RWPE2 (cell line): ENCODE measurements at regions not wholly inside any gene's neighbourhood (a gene's known extent, or its start where the extent isn't known, plus 50 kb on each side); places are given as distances from the start of the nearest gene placed in this dataset.

Experiments
- ATAC-seq: fragments of 200-7000 bp; cut with Tn5 transposase; 3 replicates; pipeline ENCODE4 v1.9.1; 2021; ENCODE audit warnings: low read depth
- DNase-seq: peaks from one replicate; pipeline ENCODE4 v3.0.0-alpha.2; 2020; ENCODE audit warnings: low spot score
- H3K27ac ChIP-seq: fragments of 450-650 bp; 2 replicates; pipeline ENCODE4 v1.5.1; 2017; ENCODE audit warnings: mild to moderate bottlenecking; ENCODE audit not compliant: poor library complexity, severe bottlenecking
- H3K27me3 ChIP-seq: fragments of 250-450 bp; sonication (Bioruptor Pico); 2 replicates; pipeline ENCODE4 v1.5.1; 2021; ENCODE audit warnings: mild to moderate bottlenecking, moderate library complexity; ENCODE audit not compliant: insufficient read depth, poor library complexity, severe bottlenecking
- H3K36me3 ChIP-seq: fragments of 250-450 bp; sonication (Bioruptor Pico); 2 replicates; pipeline ENCODE4 v1.5.1; 2020; ENCODE audit warnings: low read depth, mild to moderate bottlenecking, moderate library complexity
- H3K4me1 ChIP-seq: fragments of 250-450 bp; sonication (Bioruptor Pico); 2 replicates; pipeline ENCODE4 v1.5.1; 2021; ENCODE audit warnings: mild to moderate bottlenecking, moderate library complexity; ENCODE audit not compliant: insufficient read depth, poor library complexity, severe bottlenecking
- H3K4me3 ChIP-seq: fragments of 250-450 bp; sonication (Bioruptor Pico); 2 replicates; pipeline ENCODE4 v1.5.1; 2021; ENCODE audit warnings: mild to moderate bottlenecking, moderate library complexity; ENCODE audit not compliant: severe bottlenecking
- H3K9me3 ChIP-seq: fragments of 250-450 bp; sonication (Bioruptor Pico); 2 replicates; pipeline ENCODE4 v1.5.1; 2021; ENCODE audit warnings: mild to moderate bottlenecking, moderate library complexity; ENCODE audit not compliant: severe bottlenecking
- CTCF ChIP-seq: fragments of 450-650 bp; IDR thresholded peaks from one replicate; pipeline ENCODE4 v1.5.1; 2017; ENCODE audit warnings: mild to moderate bottlenecking, moderate library complexity; ENCODE audit not compliant: poor library complexity, severe bottlenecking

- Histone ChIP-seq H3K4me3 (no peak overlapping the region), H3K9me3 (no peaks in the 10 kb centered on the region), H3K27ac (no peak overlapping the region), H3K27me3 (no peaks in the 10 kb centered on the region), H3K4me1 (no peaks in the 10 kb centered on the region), H3K36me3 (no peaks in the 10 kb centered on the region)
- no peak for TF ChIP-seq CTCF
- no peak for ATAC-seq
- no peak for DNase-seq
Observed at GRCh38 chr1:68795956-68796355, 299.1 kb upstream of the DEPDC1 start.

GRCh38 chr1:68796888-68797287 lies 300.0 kb upstream of the DEPDC1 start:
- no peak for TF ChIP-seq CTCF
- Histone ChIP-seq H3K27me3 (no peaks in the 10 kb centered on the region), H3K4me3 (no peak overlapping the region), H3K27ac (no peak overlapping the region), H3K36me3 (no peaks in the 10 kb centered on the region), H3K9me3 (no peaks in the 10 kb centered on the region), H3K4me1 (no peaks in the 10 kb centered on the region)
- ATAC-seq (no peak), DNase-seq (no peak)

- no peaks in the 10 kb centered on the region for H3K36me3 ChIP-seq
- ATAC-seq (no peak), DNase-seq (no peak)
- H3K9me3 ChIP-seq = no peaks in the 10 kb centered on the region
- H3K27me3 ChIP-seq = no peaks in the 10 kb centered on the region
- H3K4me1 ChIP-seq = no peaks in the 10 kb centered on the region
- H3K27ac ChIP-seq = no peak overlapping the region
- TF ChIP-seq CTCF = no peak
- H3K4me3 ChIP-seq = no peak overlapping the region
Observed at GRCh38 chr1:68798071-68798470, 301.2 kb upstream of the DEPDC1 start.

- Histone ChIP-seq H3K36me3 (no peaks in the 10 kb centered on the region), H3K27ac (no peak overlapping the region), H3K4me1 (no peaks in the 10 kb centered on the region), H3K4me3 (no peak overlapping the region), H3K9me3 (no peaks in the 10 kb centered on the region), H3K27me3 (no peaks in the 10 kb centered on the region)
- ATAC-seq (no peak), DNase-seq (no peak)
- TF ChIP-seq CTCF = no peak
Observed at GRCh38 chr1:68799096-68799495, 302.2 kb upstream of the DEPDC1 start.

GRCh38 chr1:68800182-68800581 lies 303.3 kb upstream of the DEPDC1 start:
- H3K4me1 ChIP-seq = no peaks in the 10 kb centered on the region
- H3K27me3 ChIP-seq = no peaks in the 10 kb centered on the region
- no peaks in the 10 kb centered on the region for H3K9me3 ChIP-seq
- no peak for TF ChIP-seq CTCF
- no peak overlapping the region for H3K27ac ChIP-seq
- DNase-seq (no peak), ATAC-seq (no peak)
- H3K36me3 ChIP-seq = no peaks in the 10 kb centered on the region
- H3K4me3 ChIP-seq = no peak overlapping the region
